HEK293T (cell line): ENCODE measurements at regions not wholly inside any gene's neighbourhood (a gene's known extent, or its start where the extent isn't known, plus 50 kb on each side); places are given as distances from the start of the nearest gene placed in this dataset.

Experiments
- ARNT ChIP-seq: fragments of 450-650 bp; IDR thresholded peaks from 2 replicates; pipeline ENCODE4 v1.6.1; 2017; ENCODE audit warnings: mild to moderate bottlenecking
- BHLHE40 ChIP-seq: fragments of 450-650 bp; IDR thresholded peaks from 2 replicates; pipeline ENCODE4 v1.6.1; 2016; ENCODE audit warnings: mild to moderate bottlenecking, moderate library complexity, borderline replicate concordance
- CTBP1 ChIP-seq: fragments of 450-650 bp; IDR thresholded peaks from 2 replicates; pipeline ENCODE4 v1.6.1; 2016; ENCODE audit warnings: borderline replicate concordance
- ELF4 ChIP-seq: fragments of 450-650 bp; IDR thresholded peaks from 2 replicates; pipeline ENCODE4 v1.6.1; 2017; ENCODE audit warnings: antibody characterized with exemption
- FOXA1 ChIP-seq: fragments of 450-650 bp; IDR thresholded peaks from 2 replicates; pipeline ENCODE4 v1.6.1; 2016; ENCODE audit warnings: mild to moderate bottlenecking
- FOXK2 ChIP-seq: fragments of 450-650 bp; IDR thresholded peaks from 2 replicates; pipeline ENCODE4 v1.6.1; 2016; ENCODE audit warnings: mild to moderate bottlenecking
- FOXM1 ChIP-seq: fragments of 450-650 bp; IDR thresholded peaks from 2 replicates; pipeline ENCODE4 v1.6.1; 2017; ENCODE audit warnings: mild to moderate bottlenecking, borderline replicate concordance
- HDGF ChIP-seq: fragments of 450-650 bp; IDR thresholded peaks from 2 replicates; pipeline ENCODE4 v1.6.1; 2017; ENCODE audit warnings: antibody characterized with exemption, borderline replicate concordance
- NFRKB ChIP-seq: fragments of 450-650 bp; IDR thresholded peaks from 2 replicates; pipeline ENCODE4 v1.6.1; 2016; ENCODE audit warnings: mild to moderate bottlenecking, moderate library complexity
- PKNOX1 ChIP-seq: fragments of 450-650 bp; IDR thresholded peaks from 2 replicates; pipeline ENCODE4 v1.6.1; 2016
- SP1 ChIP-seq: fragments of 450-650 bp; IDR thresholded peaks from 2 replicates; pipeline ENCODE4 v1.6.1; 2017
- SUZ12 ChIP-seq: fragments of 450-650 bp; IDR thresholded peaks from 2 replicates; pipeline ENCODE4 v1.6.1; 2016; ENCODE audit warnings: mild to moderate bottlenecking
- TARDBP ChIP-seq: fragments of 450-650 bp; IDR thresholded peaks from 2 replicates; pipeline ENCODE4 v1.6.1; 2016
- ZNF384 ChIP-seq: fragments of 450-650 bp; IDR thresholded peaks from 2 replicates; pipeline ENCODE4 v1.6.1; 2016

GRCh38 chr7:1291845-1292765 is 59.4 kb downstream of the UNCX start:
- TF ChIP-seq HDGF (no peak), ELF4 (no peak), SUZ12 (no peak), BHLHE40 (no peak), CTBP1 (no peak), ZNF384 (no peak), PKNOX1 (no peak), FOXM1 (no peak), FOXK2 (no peak), FOXA1 (no peak), NFRKB (no peak), TARDBP (no peak), SP1 (no peak), ARNT (no peak)
